ENCODE measurements at regions not wholly inside any gene's neighbourhood (a gene's known extent, or its start where the extent isn't known, plus 50 kb on each side); places are given as distances from the start of the nearest gene placed in this dataset.

DNA sequence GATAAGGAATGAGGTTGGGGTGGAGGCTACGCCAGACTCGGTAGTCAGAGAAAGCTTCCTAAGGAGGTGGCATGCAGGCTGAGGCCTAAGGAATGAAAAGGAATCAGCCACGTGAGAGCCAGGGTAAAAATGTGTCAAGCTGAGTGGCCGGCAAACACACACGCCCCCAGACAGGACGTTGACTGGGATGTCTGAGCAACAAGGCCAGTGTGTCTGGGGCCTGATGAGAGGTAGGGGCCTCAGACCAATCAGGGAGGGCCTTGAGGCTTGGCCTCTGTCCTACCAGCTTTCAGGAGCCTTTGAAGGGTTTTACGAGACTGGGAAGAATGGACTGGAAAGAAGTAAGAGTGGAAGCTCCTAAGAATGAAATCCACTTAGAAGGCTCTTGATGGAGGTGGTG, 61.0 kb upstream of the PHACTR2 start:
- TF ChIP-seq, protein P1, sequence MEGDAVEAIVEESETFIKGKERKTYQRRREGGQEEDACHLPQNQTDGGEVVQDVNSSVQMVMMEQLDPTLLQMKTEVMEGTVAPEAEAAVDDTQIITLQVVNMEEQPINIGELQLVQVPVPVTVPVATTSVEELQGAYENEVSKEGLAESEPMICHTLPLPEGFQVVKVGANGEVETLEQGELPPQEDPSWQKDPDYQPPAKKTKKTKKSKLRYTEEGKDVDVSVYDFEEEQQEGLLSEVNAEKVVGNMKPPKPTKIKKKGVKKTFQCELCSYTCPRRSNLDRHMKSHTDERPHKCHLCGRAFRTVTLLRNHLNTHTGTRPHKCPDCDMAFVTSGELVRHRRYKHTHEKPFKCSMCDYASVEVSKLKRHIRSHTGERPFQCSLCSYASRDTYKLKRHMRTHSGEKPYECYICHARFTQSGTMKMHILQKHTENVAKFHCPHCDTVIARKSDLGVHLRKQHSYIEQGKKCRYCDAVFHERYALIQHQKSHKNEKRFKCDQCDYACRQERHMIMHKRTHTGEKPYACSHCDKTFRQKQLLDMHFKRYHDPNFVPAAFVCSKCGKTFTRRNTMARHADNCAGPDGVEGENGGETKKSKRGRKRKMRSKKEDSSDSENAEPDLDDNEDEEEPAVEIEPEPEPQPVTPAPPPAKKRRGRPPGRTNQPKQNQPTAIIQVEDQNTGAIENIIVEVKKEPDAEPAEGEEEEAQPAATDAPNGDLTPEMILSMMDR (IDR thresholded peaks at IDR 0.05 in 4 of 5, conservative IDR thresholded peaks at IDR 0.05 in 1 of 5), result no peak
- TF ChIP-seq POLR2A (IDR thresholded peaks at IDR 0.05), result no peak
